Activated CD4-positive, alpha-beta T cell treated with anti-CD3 and anti-CD28 coated beads, Interleukin-2, amount 10 ng/mL, durations not matched to agents 7 days and 5 days (primary cell): ENCODE measurements at regions not wholly inside any gene's neighbourhood (a gene's known extent, or its start where the extent isn't known, plus 50 kb on each side); places are given as distances from the start of the nearest gene placed in this dataset.

Experiments used
- CTCF ChIA-PET: fragments of 350-600 bp; sonication (Branson Sonifier 250); formaldehyde crosslinking; loops from one replicate; lab custom pipeline; 2021; ENCODE audit warnings: antibody characterized with exemption; lab: Charles Lee
- POLR2A ChIA-PET: fragments of 350-600 bp; sonication (Branson Sonifier 250); formaldehyde crosslinking; loops from one replicate; lab custom pipeline; 2021; ENCODE audit warnings: antibody characterized with exemption; lab: Charles Lee
- DNase-seq: peaks from one replicate; pipeline ENCODE4 v3.0.0-alpha.2; 2020
- H3K27ac Mint-ChIP-seq: one replicate; pipeline ENCODE4 v1.8.0; 2021; ENCODE audit warnings: mild to moderate bottlenecking, moderate library complexity, mixed read lengths
- H3K27me3 Mint-ChIP-seq: one replicate; pipeline ENCODE4 v1.8.0; 2021; ENCODE audit warnings: mixed read lengths
- H3K36me3 Mint-ChIP-seq: one replicate; pipeline ENCODE4 v1.8.0; 2021; ENCODE audit warnings: low read depth, mixed read lengths
- H3K4me1 Mint-ChIP-seq: one replicate; pipeline ENCODE4 v1.8.0; 2021; ENCODE audit warnings: mixed read lengths
- H3K4me3 Mint-ChIP-seq: one replicate; pipeline ENCODE4 v1.8.0; 2021; ENCODE audit warnings: mild to moderate bottlenecking, moderate library complexity, mixed read lengths
- H3K9me3 Mint-ChIP-seq: one replicate; pipeline ENCODE4 v1.8.0; 2021; ENCODE audit warnings: mixed read lengths

GRCh38 chr18:47501946-47502345, 250.5 kb upstream of the SKOR2 start:
- H3K9me3 Mint-ChIP-seq, result no peaks in the 10 kb centered on the region
- no peaks in the 10 kb centered on the region for H3K27me3 Mint-ChIP-seq
- no peaks in the 10 kb centered on the region for H3K36me3 Mint-ChIP-seq
- no peak overlapping the region for H3K4me3 Mint-ChIP-seq
- H3K27ac Mint-ChIP-seq, result no peak overlapping the region
- DNase-seq, result no peak
- CTCF ChIA-PET, result no interaction called here
- POLR2A ChIA-PET, result no interaction called here
- H3K4me1 Mint-ChIP-seq, result no peaks in the 10 kb centered on the region

GRCh38 chr18:47500930-47501329, 249.5 kb upstream of the SKOR2 start:
- Mint-ChIP-seq H3K4me1 (no peaks in the 10 kb centered on the region), H3K27ac (no peak overlapping the region), H3K27me3 (no peaks in the 10 kb centered on the region), H3K9me3 (no peaks in the 10 kb centered on the region), H3K36me3 (no peaks in the 10 kb centered on the region), H3K4me3 (no peak overlapping the region)
- ChIA-PET POLR2A (no interaction called here), CTCF (no interaction called here)
- DNase-seq, result no peak

- Mint-ChIP-seq H3K27me3 (no peaks in the 10 kb centered on the region), H3K4me1 (peaks cover 4% of the 10 kb centered on the region), H3K36me3 (no peaks in the 10 kb centered on the region), H3K27ac (no peak overlapping the region), H3K4me3 (no peak overlapping the region), H3K9me3 (no peaks in the 10 kb centered on the region)
- POLR2A ChIA-PET, result no interaction called here
- DNase-seq, result no peak
- CTCF ChIA-PET, result interaction anchor here (0.5 kb wide), 1 partner anchor 449 kb away, joined by 3 read pairs; no protein-coding TSS in a partner anchor
Measured at GRCh38 chr18:47492691-47493090, 241.2 kb upstream of the SKOR2 start.

- no peaks in the 10 kb centered on the region for H3K9me3 Mint-ChIP-seq
- no peaks in the 10 kb centered on the region for H3K27me3 Mint-ChIP-seq
- H3K27ac Mint-ChIP-seq, result no peak overlapping the region
- H3K4me3 Mint-ChIP-seq, result no peak overlapping the region
- no peak for DNase-seq
- ChIA-PET CTCF (interaction anchor here (1.1 kb wide), 1 partner anchor 94 kb away, joined by 3 read pairs; no protein-coding TSS in a partner anchor), POLR2A (no interaction called here)
- H3K36me3 Mint-ChIP-seq, result no peaks in the 10 kb centered on the region
- H3K4me1 Mint-ChIP-seq, result peaks cover 4% of the 10 kb centered on the region
Measured at GRCh38 chr18:47490882-47491281, 239.4 kb upstream of the SKOR2 start.

- no peak for DNase-seq
- H3K4me3 Mint-ChIP-seq, result no peak overlapping the region
- H3K27ac Mint-ChIP-seq, result no peak overlapping the region
- no peaks in the 10 kb centered on the region for H3K27me3 Mint-ChIP-seq
- H3K4me1 Mint-ChIP-seq, result no peaks in the 10 kb centered on the region
- ChIA-PET POLR2A (no interaction called here), CTCF (interaction anchor here (0.6 kb wide), 1 partner anchor 11 kb away, joined by 3 read pairs; no protein-coding TSS in a partner anchor)
- H3K9me3 Mint-ChIP-seq, result no peaks in the 10 kb centered on the region
- H3K36me3 Mint-ChIP-seq, result no peaks in the 10 kb centered on the region
Measured at GRCh38 chr18:47485221-47485797, 233.8 kb upstream of the SKOR2 start.

GRCh38 chr18:47484068-47484467, 232.6 kb upstream of the SKOR2 start:
- no peak overlapping the region for H3K27ac Mint-ChIP-seq
- no peak overlapping the region for H3K4me3 Mint-ChIP-seq
- no peaks in the 10 kb centered on the region for H3K9me3 Mint-ChIP-seq
- peaks cover under 1% of the 10 kb centered on the region for H3K27me3 Mint-ChIP-seq
- no peak for DNase-seq
- POLR2A ChIA-PET, result no interaction called here
- H3K36me3 Mint-ChIP-seq, result no peaks in the 10 kb centered on the region
- no peaks in the 10 kb centered on the region for H3K4me1 Mint-ChIP-seq
- CTCF ChIA-PET, result no interaction called here

GRCh38 chr18:47480166-47480565, 228.7 kb upstream of the SKOR2 start:
- H3K4me3 Mint-ChIP-seq, result no peak overlapping the region
- peaks cover 2% of the 10 kb centered on the region for H3K27me3 Mint-ChIP-seq
- no peak for DNase-seq
- no peaks in the 10 kb centered on the region for H3K9me3 Mint-ChIP-seq
- H3K36me3 Mint-ChIP-seq, result no peaks in the 10 kb centered on the region
- ChIA-PET POLR2A (no interaction called here), CTCF (no interaction called here)
- H3K4me1 Mint-ChIP-seq, result no peaks in the 10 kb centered on the region
- no peak overlapping the region for H3K27ac Mint-ChIP-seq

GRCh38 chr18:47471784-47472183, 220.3 kb upstream of the SKOR2 start:
- no peak overlapping the region for H3K4me3 Mint-ChIP-seq
- peaks cover 1% of the 10 kb centered on the region for H3K27me3 Mint-ChIP-seq
- ChIA-PET POLR2A (no interaction called here), CTCF (no interaction called here)
- H3K9me3 Mint-ChIP-seq, result no peaks in the 10 kb centered on the region
- no peaks in the 10 kb centered on the region for H3K4me1 Mint-ChIP-seq
- DNase-seq, result no peak
- no peaks in the 10 kb centered on the region for H3K36me3 Mint-ChIP-seq
- no peak overlapping the region for H3K27ac Mint-ChIP-seq

GRCh38 chr18:47470941-47471340, 219.5 kb upstream of the SKOR2 start:
- DNase-seq, result no peak
- CTCF ChIA-PET, result no interaction called here

GRCh38 chr18:47469576-47469975, 218.1 kb upstream of the SKOR2 start:
- Mint-ChIP-seq H3K27ac (no peak overlapping the region), H3K4me1 (no peaks in the 10 kb centered on the region), H3K9me3 (no peaks in the 10 kb centered on the region), H3K36me3 (no peaks in the 10 kb centered on the region), H3K27me3 (peaks cover 1% of the 10 kb centered on the region), H3K4me3 (no peak overlapping the region)
- no peak for DNase-seq
- POLR2A ChIA-PET, result no interaction called here
- CTCF ChIA-PET, result no interaction called here

More at GRCh38 chr18:47470941-47471340, 219.5 kb upstream of the SKOR2 start:
- Mint-ChIP-seq H3K4me1 (no peaks in the 10 kb centered on the region), H3K4me3 (no peak overlapping the region), H3K27me3 (peaks cover 1% of the 10 kb centered on the region), H3K9me3 (no peaks in the 10 kb centered on the region), H3K36me3 (no peaks in the 10 kb centered on the region), H3K27ac (no peak overlapping the region)
- POLR2A ChIA-PET, result no interaction called here

GRCh38 chr18:47461977-47462376, 210.5 kb upstream of the SKOR2 start:
- Mint-ChIP-seq H3K36me3 (no peaks in the 10 kb centered on the region), H3K4me1 (no peaks in the 10 kb centered on the region), H3K27me3 (peaks cover under 1% of the 10 kb centered on the region), H3K27ac (no peak overlapping the region), H3K9me3 (no peaks in the 10 kb centered on the region), H3K4me3 (no peak overlapping the region)
- ChIA-PET CTCF (no interaction called here), POLR2A (no interaction called here)
- no peak for DNase-seq

- Mint-ChIP-seq H3K4me1 (no peaks in the 10 kb centered on the region), H3K9me3 (no peaks in the 10 kb centered on the region), H3K4me3 (no peak overlapping the region), H3K36me3 (no peaks in the 10 kb centered on the region), H3K27me3 (peaks cover 2% of the 10 kb centered on the region), H3K27ac (no peak overlapping the region)
- ChIA-PET POLR2A (no interaction called here), CTCF (no interaction called here)
- no peak for DNase-seq
Measured at GRCh38 chr18:47461406-47461948, 210.0 kb upstream of the SKOR2 start.

GRCh38 chr18:47458483-47458882, 207.0 kb upstream of the SKOR2 start:
- POLR2A ChIA-PET, result no interaction called here
- no peaks in the 10 kb centered on the region for H3K36me3 Mint-ChIP-seq

GRCh38 chr18:47457614-47458013, 206.2 kb upstream of the SKOR2 start:
- CTCF ChIA-PET, result no interaction called here
- H3K4me3 Mint-ChIP-seq, result no peak overlapping the region
- H3K9me3 Mint-ChIP-seq, result no peaks in the 10 kb centered on the region
- no peaks in the 10 kb centered on the region for H3K4me1 Mint-ChIP-seq
- H3K36me3 Mint-ChIP-seq, result no peaks in the 10 kb centered on the region
- no peak for DNase-seq
- POLR2A ChIA-PET, result no interaction called here
- H3K27ac Mint-ChIP-seq, result no peak overlapping the region
- peaks cover 2% of the 10 kb centered on the region for H3K27me3 Mint-ChIP-seq

More at GRCh38 chr18:47458483-47458882, 207.0 kb upstream of the SKOR2 start:
- Mint-ChIP-seq H3K27ac (no peak overlapping the region), H3K27me3 (peaks cover 2% of the 10 kb centered on the region), H3K4me1 (no peaks in the 10 kb centered on the region), H3K9me3 (no peaks in the 10 kb centered on the region), H3K4me3 (no peak overlapping the region)
- DNase-seq, result no peak
- CTCF ChIA-PET, result no interaction called here
